ENCODE measurements at regions not wholly inside any gene's neighbourhood (a gene's known extent, or its start where the extent isn't known, plus 50 kb on each side); places are given as distances from the start of the nearest gene placed in this dataset.
"Not testable (repeated sequence)": the region's sequence is repeated elsewhere in the genome, so short reads cannot be mapped to it uniquely, and the experiment has no call there.

GRCh38 chr9:106058460-106058859, 364.1 kb downstream of the TMEM38B start:
- DNase-seq, result no peak

- DNase-seq, result no peak
Measured at GRCh38 chr9:106059886-106060285, 365.5 kb downstream of the TMEM38B start.

GRCh38 chr9:106060885-106061284, 366.5 kb downstream of the TMEM38B start:
- DNase-seq, result no peak

- no peak for DNase-seq
Measured at GRCh38 chr9:106062250-106062649, 367.9 kb downstream of the TMEM38B start.

- DNase-seq, result no peak
Measured at GRCh38 chr9:106065136-106065535, 370.8 kb downstream of the TMEM38B start.

- DNase-seq, result no peak
Measured at GRCh38 chr9:106065579-106066214, 371.4 kb downstream of the TMEM38B start.

GRCh38 chr9:106066940-106067524, 372.7 kb downstream of the TMEM38B start:
- DNase-seq, result no peak

- no peak for DNase-seq
Measured at GRCh38 chr9:106069241-106069640, 374.9 kb downstream of the TMEM38B start.

GRCh38 chr9:106072421-106072820, 378.1 kb downstream of the TMEM38B start:
- no peak for DNase-seq

GRCh38 chr9:106074006-106074405, 379.7 kb downstream of the TMEM38B start:
- DNase-seq, result no peak

- DNase-seq, result no peak
Measured at GRCh38 chr9:106075236-106075959, 381.1 kb downstream of the TMEM38B start.

GRCh38 chr9:106075960-106076327, 381.6 kb downstream of the TMEM38B start:
- DNase-seq, result no peak

GRCh38 chr9:106076711-106077110, 382.4 kb downstream of the TMEM38B start:
- no peak for DNase-seq

GRCh38 chr9:106077731-106078130, 383.4 kb downstream of the TMEM38B start:
- no peak for DNase-seq

GRCh38 chr9:106082621-106083020, 388.3 kb downstream of the TMEM38B start:
- no peak for DNase-seq

- DNase-seq, result no peak
Measured at GRCh38 chr9:106084702-106085101, 390.4 kb downstream of the TMEM38B start.

- no peak for DNase-seq
Measured at GRCh38 chr9:106085479-106085878, 391.1 kb downstream of the TMEM38B start.

GRCh38 chr9:106092083-106092482, 397.7 kb downstream of the TMEM38B start:
- DNase-seq, result no peak

GRCh38 chr9:106102821-106103220, 408.5 kb downstream of the TMEM38B start:
- no peak for DNase-seq

- no peak for DNase-seq
Measured at GRCh38 chr9:106104887-106105286, 410.5 kb downstream of the TMEM38B start.

- DNase-seq, result no peak
Measured at GRCh38 chr9:106106396-106106795, 412.1 kb downstream of the TMEM38B start.

- no peak for DNase-seq
Measured at GRCh38 chr9:106107716-106108115, 413.4 kb downstream of the TMEM38B start.

- not testable (repeated sequence) for DNase-seq
Measured at GRCh38 chr9:106109706-106110105, 415.4 kb downstream of the TMEM38B start.

- DNase-seq, result no peak
Measured at GRCh38 chr9:106110483-106110882, 416.1 kb downstream of the TMEM38B start.
